IMR-90 (cell line): ENCODE measurements at regions not wholly inside any gene's neighbourhood (a gene's known extent, or its start where the extent isn't known, plus 50 kb on each side); places are given as distances from the start of the nearest gene placed in this dataset.

Source experiments
- ATAC-seq: fragments of 200-7000 bp; cut with Tn5 transposase; 2 replicates; pipeline ENCODE4 v1.9.1; 2020; ENCODE audit warnings: low read depth, mild to moderate bottlenecking, moderate library complexity
- BruUV-seq: library from RNA; stranded (reverse); fragments of 400-500 nt; replicated peaks from 2 replicates; lab custom pipeline; 2021; lab: Mats Ljungman, UMichigan
- CTCF ChIA-PET: fragments of 300-600 bp; formaldehyde crosslinking; extraction: SDS; loops from one replicate; lab custom pipeline; 2021; ENCODE audit warnings: antibody characterized with exemption; lab: Yijun Ruan, JAX
- POLR2A ChIA-PET: fragments of 300-600 bp; sonication (Branson Sonifier 250); formaldehyde crosslinking; loops from one replicate; lab custom pipeline; 2022; ENCODE audit warnings: antibody characterized with exemption; ENCODE audit not compliant: unreplicated experiment; lab: Charles Lee
- DNase-seq: peaks from one replicate; pipeline ENCODE4 v3.0.0; 2013
- H2AFZ ChIP-seq: replicated peaks from 2 replicates; pipeline ENCODE3; 2013; ENCODE audit warnings: low read length, mild to moderate bottlenecking; ENCODE audit not compliant: poor library complexity
- H2AK5ac ChIP-seq: 2 replicates; pipeline ENCODE4 v1.6.1; 2013; ENCODE audit warnings: low read depth, low read length, inconsistent platforms
- H2AK9ac ChIP-seq: replicated peaks from 2 replicates; pipeline ENCODE3; 2013; ENCODE audit warnings: mild to moderate bottlenecking, low read depth, low read length, moderate library complexity; ENCODE audit not compliant: poor library complexity
- H2BK120ac ChIP-seq: 2 replicates; pipeline ENCODE4 v1.6.1; 2013; ENCODE audit warnings: low read depth, low read length, inconsistent platforms
- H2BK15ac ChIP-seq: 3 replicates; pipeline ENCODE4 v1.6.1; 2013; ENCODE audit warnings: low read depth, low read length, inconsistent platforms
- H2BK20ac ChIP-seq: 2 replicates; pipeline ENCODE4 v1.6.1; 2013; ENCODE audit warnings: low read depth, mild to moderate bottlenecking, inconsistent platforms, low read length, moderate library complexity
- H2BK5ac ChIP-seq: 2 replicates; pipeline ENCODE4 v1.6.1; 2013; ENCODE audit warnings: mild to moderate bottlenecking, low read depth, low read length, inconsistent platforms; ENCODE audit not compliant: poor library complexity, severe bottlenecking
- H3K14ac ChIP-seq: replicated peaks from 2 replicates; pipeline ENCODE4 v1.6.1; 2013; ENCODE audit warnings: low read depth, low read length, inconsistent platforms
- H3K18ac ChIP-seq: 2 replicates; pipeline ENCODE4 v1.6.1; 2013; ENCODE audit warnings: low read depth, low read length, control low read depth
- H3K23ac ChIP-seq: 2 replicates; pipeline ENCODE4 v1.6.1; 2013; ENCODE audit warnings: low read depth, low read length, inconsistent platforms
- H3K27ac ChIP-seq: 2 replicates; pipeline ENCODE4 v1.5.1; 2013; ENCODE audit warnings: mild to moderate bottlenecking, control low read depth, low read length; ENCODE audit not compliant: insufficient read depth
- H3K27me3 ChIP-seq: 2 replicates; pipeline ENCODE4 v1.6.1; 2013; ENCODE audit warnings: low read length; ENCODE audit not compliant: control insufficient read depth, insufficient read depth
- H3K36me3 ChIP-seq: 2 replicates; pipeline ENCODE4 v1.6.1; 2013; ENCODE audit warnings: low read length, mixed read lengths; ENCODE audit not compliant: control insufficient read depth, insufficient read depth
- H3K4ac ChIP-seq: 2 replicates; pipeline ENCODE4 v1.6.1; 2013; ENCODE audit warnings: low read depth, low read length, inconsistent platforms
- H3K4me1 ChIP-seq: 2 replicates; pipeline ENCODE4 v1.6.1; 2013; ENCODE audit warnings: low read length, mixed read lengths; ENCODE audit not compliant: control insufficient read depth, insufficient read depth
- H3K4me2 ChIP-seq: 2 replicates; pipeline ENCODE4 v1.6.1; 2013; ENCODE audit warnings: low read depth, mild to moderate bottlenecking, control low read depth, low read length, moderate library complexity
- H3K4me3 ChIP-seq: 2 replicates; pipeline ENCODE4 v1.5.1; 2013; ENCODE audit warnings: low read depth, mild to moderate bottlenecking, control low read depth, low read length, moderate library complexity; ENCODE audit not compliant: insufficient read depth
- H3K56ac ChIP-seq: 2 replicates; pipeline ENCODE4 v1.6.1; 2013; ENCODE audit warnings: low read length, inconsistent platforms; ENCODE audit not compliant: insufficient read depth; ENCODE audit errors: extremely low read depth
- H3K79me1 ChIP-seq, 2 experiments: 2 replicates each; pipeline ENCODE4 v1.6.1; 2013; ENCODE audit warnings: low read length in 2 of 2, inconsistent platforms in 1 of 2, low read depth in 1 of 2
- H3K9ac ChIP-seq: 2 replicates; pipeline ENCODE4 v1.6.1; 2013; ENCODE audit warnings: low read depth, low read length, control low read depth
- H3K9me1 ChIP-seq: 2 replicates; pipeline ENCODE4 v1.6.1; 2013; ENCODE audit warnings: low read length, inconsistent platforms; ENCODE audit not compliant: insufficient read depth
- H3K9me3 ChIP-seq: 2 replicates; pipeline ENCODE4 v1.6.1; 2013; ENCODE audit warnings: low read length; ENCODE audit not compliant: control insufficient read depth, insufficient read depth
- H4K20me1 ChIP-seq: 2 replicates; pipeline ENCODE4 v1.6.1; 2013; ENCODE audit warnings: low read length, inconsistent platforms; ENCODE audit not compliant: insufficient read depth
- H4K5ac ChIP-seq: 2 replicates; pipeline ENCODE4 v1.6.1; 2013; ENCODE audit warnings: mild to moderate bottlenecking, low read depth, low read length, control low read depth
- H4K8ac ChIP-seq, 2 experiments: 2 replicates each; pipeline ENCODE4 v1.6.1; 2013; ENCODE audit warnings: low read depth in 2 of 2, low read length in 2 of 2, control low read depth in 1 of 2, inconsistent platforms in 1 of 2
- H4K91ac ChIP-seq: 2 replicates; pipeline ENCODE4 v1.6.1; 2013; ENCODE audit warnings: low read depth, low read length, inconsistent platforms; ENCODE audit not compliant: insufficient read depth
- BHLHE40 ChIP-seq: fragments of 150-350 bp; IDR thresholded peaks from 2 replicates; pipeline ENCODE4 v1.6.1; 2016; ENCODE audit warnings: mild to moderate bottlenecking, low read depth, low read length
- CEBPB ChIP-seq: IDR thresholded peaks from 2 replicates; pipeline ENCODE4 v1.6.1; 2012; ENCODE audit warnings: low read depth, low read length, improper control_type of control experiment
- CHD1 ChIP-seq: IDR thresholded peaks from 2 replicates; pipeline ENCODE4 v1.6.1; 2012; ENCODE audit warnings: low read depth, low read length, improper control_type of control experiment
- FOS ChIP-seq: fragments of 150-350 bp; IDR thresholded peaks from 2 replicates; pipeline ENCODE4 v1.6.1; 2016; ENCODE audit warnings: low read depth, low read length
- MAFK ChIP-seq: IDR thresholded peaks from 2 replicates; pipeline ENCODE4 v1.6.1; 2012; ENCODE audit warnings: low read depth, low read length, improper control_type of control experiment
- MAZ ChIP-seq: IDR thresholded peaks from 2 replicates; pipeline ENCODE4 v1.6.1; 2012; ENCODE audit warnings: low read depth, mild to moderate bottlenecking, low read length, improper control_type of control experiment, moderate library complexity, borderline replicate concordance
- MXI1 ChIP-seq: IDR thresholded peaks from 2 replicates; pipeline ENCODE4 v1.6.1; 2012; ENCODE audit warnings: low read depth, mild to moderate bottlenecking, low read length, moderate library complexity, borderline replicate concordance
- NFE2L2 ChIP-seq: fragments of 150-350 bp; IDR thresholded peaks from 2 replicates; pipeline ENCODE4 v1.6.1; 2016; ENCODE audit warnings: low read depth, mild to moderate bottlenecking, low read length
- POLR2A ChIP-seq: IDR thresholded peaks from 2 replicates; pipeline ENCODE4 v1.6.1; 2012; ENCODE audit warnings: mild to moderate bottlenecking, low read depth, low read length
- RAD21 ChIP-seq: IDR thresholded peaks from 2 replicates; pipeline ENCODE4 v1.6.1; 2012; ENCODE audit warnings: low read length, improper control_type of control experiment
- RCOR1 ChIP-seq: IDR thresholded peaks from 2 replicates; pipeline ENCODE4 v1.6.1; 2012; ENCODE audit warnings: mild to moderate bottlenecking, low read length, improper control_type of control experiment; ENCODE audit not compliant: insufficient replicate concordance
- RFX5 ChIP-seq: IDR thresholded peaks from 2 replicates; pipeline ENCODE4 v1.8.0; 2012; ENCODE audit warnings: low read depth, mild to moderate bottlenecking, low read length, moderate library complexity
- SMC3 ChIP-seq: fragments of 150-350 bp; IDR thresholded peaks from 2 replicates; pipeline ENCODE4 v1.6.1; 2016; ENCODE audit warnings: low read depth, mild to moderate bottlenecking, antibody characterized with exemption, low read length, moderate library complexity
- WGBS, 2 experiments: methylation state at CpG; one replicate each; pipeline versions ENCODE4 v1.1.5 to v1.1.7; 2013; ENCODE audit warnings: missing lambda C conversion rate in 2 of 2; ENCODE audit not compliant: insufficient read length in 1 of 2; ENCODE audit errors: extremely low coverage in 2 of 2; 5-methylcytosine and 5-hydroxymethylcytosine counted together
- dilution Hi-C: fragments of 300-500 bp; cut with HindIII; formaldehyde crosslinking; loops from one replicate; pipeline ENCODE4 v1.14.3; 2018; ENCODE audit warnings: low sequenced_read_pairs; ENCODE audit not compliant: unreplicated experiment
- in situ Hi-C: fragments of 300-500 bp; cut with MboI; formaldehyde crosslinking; loops from 3 replicates; pipeline ENCODE4 v1.14.3; 2019; ENCODE audit warnings: low sequenced_read_pairs, inconsistent platforms, mixed read lengths
- intact Hi-C: fragments of 100-400 bp; cut with micrococcal nuclease; formaldehyde crosslinking; loops from 2 replicates; pipeline ENCODE4 v1.10.0; 2022
- TF ChIP-seq, protein P1 (sequence below): fragments of 150-350 bp; IDR thresholded peaks from 2 replicates; pipeline ENCODE4 v1.6.1; 2017; ENCODE audit warnings: mild to moderate bottlenecking, antibody characterized with exemption, low read length, low read depth
- TF ChIP-seq, protein P2 (sequence below): fragments of 150-350 bp; IDR thresholded peaks from 2 replicates; pipeline ENCODE4 v1.6.1; 2016; ENCODE audit warnings: low read depth, mild to moderate bottlenecking, low read length, moderate library complexity, borderline replicate concordance
- TF ChIP-seq, protein P3 (sequence below): conservative IDR thresholded peaks from 2 replicates; pipeline ENCODE4 v1.5.1; 2012; ENCODE audit warnings: mild to moderate bottlenecking, low read depth, low read length, improper control_type of control experiment

DNA sequence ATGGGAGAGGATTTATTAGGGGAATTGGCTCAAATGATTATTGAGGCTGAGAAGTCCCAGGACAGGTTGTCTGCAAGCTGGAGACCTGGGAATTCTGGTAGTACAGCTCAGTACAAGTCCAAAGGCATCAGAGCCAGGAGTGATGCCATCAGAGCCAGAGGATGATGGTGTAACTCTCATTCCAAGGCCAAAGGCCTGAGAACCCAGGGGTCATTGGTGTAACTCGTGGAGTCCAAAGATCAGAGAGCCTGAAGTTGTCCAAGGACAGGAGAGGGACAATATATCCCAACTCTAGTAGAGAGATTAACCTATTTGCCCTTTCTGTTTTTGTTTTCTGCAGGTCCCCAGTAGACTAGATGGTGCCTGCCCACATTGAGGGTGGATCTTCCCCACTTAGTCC is 134.3 kb downstream of the MAP3K21 start:
- CTCF ChIA-PET = no interaction called here
- no peak overlapping the region for H3K9ac ChIP-seq
- H2BK120ac ChIP-seq = no peak overlapping the region
- no peak overlapping the region for H4K8ac ChIP-seq
- dilution Hi-C loops (no loop called here), in situ Hi-C loops (no loop called here), intact Hi-C loops (no loop called here)
- H3K23ac ChIP-seq = no peak overlapping the region
- H2AK5ac ChIP-seq = no peak overlapping the region
- TF ChIP-seq, protein P1, sequence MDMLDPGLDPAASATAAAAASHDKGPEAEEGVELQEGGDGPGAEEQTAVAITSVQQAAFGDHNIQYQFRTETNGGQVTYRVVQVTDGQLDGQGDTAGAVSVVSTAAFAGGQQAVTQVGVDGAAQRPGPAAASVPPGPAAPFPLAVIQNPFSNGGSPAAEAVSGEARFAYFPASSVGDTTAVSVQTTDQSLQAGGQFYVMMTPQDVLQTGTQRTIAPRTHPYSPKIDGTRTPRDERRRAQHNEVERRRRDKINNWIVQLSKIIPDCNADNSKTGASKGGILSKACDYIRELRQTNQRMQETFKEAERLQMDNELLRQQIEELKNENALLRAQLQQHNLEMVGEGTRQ = no peak
- TF ChIP-seq, protein P2, sequence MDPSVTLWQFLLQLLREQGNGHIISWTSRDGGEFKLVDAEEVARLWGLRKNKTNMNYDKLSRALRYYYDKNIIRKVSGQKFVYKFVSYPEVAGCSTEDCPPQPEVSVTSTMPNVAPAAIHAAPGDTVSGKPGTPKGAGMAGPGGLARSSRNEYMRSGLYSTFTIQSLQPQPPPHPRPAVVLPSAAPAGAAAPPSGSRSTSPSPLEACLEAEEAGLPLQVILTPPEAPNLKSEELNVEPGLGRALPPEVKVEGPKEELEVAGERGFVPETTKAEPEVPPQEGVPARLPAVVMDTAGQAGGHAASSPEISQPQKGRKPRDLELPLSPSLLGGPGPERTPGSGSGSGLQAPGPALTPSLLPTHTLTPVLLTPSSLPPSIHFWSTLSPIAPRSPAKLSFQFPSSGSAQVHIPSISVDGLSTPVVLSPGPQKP = no peak
- TF ChIP-seq MAFK (no peak), RCOR1 (no peak), CHD1 (no peak), BHLHE40 (no peak), POLR2A (no peak), SMC3 (no peak), NFE2L2 (no peak), MXI1 (no peak), FOS (no peak), MAZ (no peak), RAD21 (no peak), CEBPB (no peak), RFX5 (no peak)
- TF ChIP-seq, protein P3, sequence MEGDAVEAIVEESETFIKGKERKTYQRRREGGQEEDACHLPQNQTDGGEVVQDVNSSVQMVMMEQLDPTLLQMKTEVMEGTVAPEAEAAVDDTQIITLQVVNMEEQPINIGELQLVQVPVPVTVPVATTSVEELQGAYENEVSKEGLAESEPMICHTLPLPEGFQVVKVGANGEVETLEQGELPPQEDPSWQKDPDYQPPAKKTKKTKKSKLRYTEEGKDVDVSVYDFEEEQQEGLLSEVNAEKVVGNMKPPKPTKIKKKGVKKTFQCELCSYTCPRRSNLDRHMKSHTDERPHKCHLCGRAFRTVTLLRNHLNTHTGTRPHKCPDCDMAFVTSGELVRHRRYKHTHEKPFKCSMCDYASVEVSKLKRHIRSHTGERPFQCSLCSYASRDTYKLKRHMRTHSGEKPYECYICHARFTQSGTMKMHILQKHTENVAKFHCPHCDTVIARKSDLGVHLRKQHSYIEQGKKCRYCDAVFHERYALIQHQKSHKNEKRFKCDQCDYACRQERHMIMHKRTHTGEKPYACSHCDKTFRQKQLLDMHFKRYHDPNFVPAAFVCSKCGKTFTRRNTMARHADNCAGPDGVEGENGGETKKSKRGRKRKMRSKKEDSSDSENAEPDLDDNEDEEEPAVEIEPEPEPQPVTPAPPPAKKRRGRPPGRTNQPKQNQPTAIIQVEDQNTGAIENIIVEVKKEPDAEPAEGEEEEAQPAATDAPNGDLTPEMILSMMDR = no peak
- H3K18ac ChIP-seq = no peak overlapping the region
- no peak overlapping the region for H2AK9ac ChIP-seq
- DNase-seq = no peak
- no peaks in the 10 kb centered on the region for H3K9me1 ChIP-seq
- H3K4me2 ChIP-seq = no peak overlapping the region
- no peaks in the 10 kb centered on the region for H3K36me3 ChIP-seq
- no peak overlapping the region for H2BK20ac ChIP-seq
- no peak overlapping the region for H4K5ac ChIP-seq
- H3K56ac ChIP-seq = no peak overlapping the region
- no peaks in the 10 kb centered on the region for H4K20me1 ChIP-seq
- H3K27me3 ChIP-seq = no peaks in the 10 kb centered on the region
- BruUV-seq = no TSS peak
- H3K27ac ChIP-seq = no peak overlapping the region
- no peak overlapping the region for H2BK15ac ChIP-seq
- H2AFZ ChIP-seq = no peak overlapping the region
- no peak overlapping the region for H3K14ac ChIP-seq
- no peak overlapping the region for H4K91ac ChIP-seq
- no peaks in the 10 kb centered on the region for H3K79me1 ChIP-seq
- no peak overlapping the region for H2BK5ac ChIP-seq
- no peaks in the 10 kb centered on the region for H3K4me1 ChIP-seq
- H3K4ac ChIP-seq = no peak overlapping the region
- POLR2A ChIA-PET = no interaction called here
- no peak for ATAC-seq
- H3K9me3 ChIP-seq = peaks cover 11% of the 10 kb centered on the region
- no CpG with 5 or more reads among the region's 1 CpG for WGBS, 2 experiments
- H3K4me3 ChIP-seq = no peak overlapping the region
